ENCODE measurements at regions not wholly inside any gene's neighbourhood (a gene's known extent, or its start where the extent isn't known, plus 50 kb on each side); places are given as distances from the start of the nearest gene placed in this dataset.

- Histone ChIP-seq H3K14ac (ENCODE audit: insufficient read depth, low read length) (no peak overlapping the region), H2BK15ac (ENCODE audit: low read depth, low read length) (no peak overlapping the region), H4K8ac (replicated peaks; ENCODE audit: insufficient read length, low read depth, low read length) (no peak overlapping the region), H4K91ac (ENCODE audit: insufficient read length, low read depth, low read length) (no peak overlapping the region), H3K4ac (ENCODE audit: low read depth, low read length) (no peak overlapping the region), H2AK5ac (ENCODE audit: insufficient read length, low read length) (no peak overlapping the region), H3T11ph (ENCODE audit: low read length) (no peak overlapping the region), H3K9me3 (ENCODE audit: control insufficient read depth, low read depth, low read length) (no peaks in the 10 kb centered on the region), H4K5ac (ENCODE audit: insufficient read length, low read depth, low read length) (no peak overlapping the region), H3K79me1 (ENCODE audit: insufficient read depth, low read depth, low read length, poor library complexity, severe bottlenecking) (no peaks in the 10 kb centered on the region), H2AFZ (ENCODE audit: low read length) (no peak overlapping the region), H3K18ac (ENCODE audit: insufficient read length, low read depth, low read length) (no peak overlapping the region), H3K23ac (ENCODE audit: insufficient read length, low read depth, low read length) (no peak overlapping the region), H3K4me1 (ENCODE audit: insufficient read depth, low read length) (no peaks in the 10 kb centered on the region), H3K9ac (ENCODE audit: extremely low read depth, insufficient read length, low read length) (no peak overlapping the region), H3K27me3 (ENCODE audit: insufficient read depth, low read length) (no peaks in the 10 kb centered on the region), H4K20me1 (ENCODE audit: control insufficient read depth, insufficient read depth, insufficient read length) (no peaks in the 10 kb centered on the region), H3K4me2 (ENCODE audit: insufficient read depth, insufficient read length, low read length) (no peak overlapping the region), H3K27ac (ENCODE audit: insufficient read length, low read depth, low read length) (no peak overlapping the region), H3K79me2 (ENCODE audit: insufficient read depth, low read length) (no peaks in the 10 kb centered on the region), H3K56ac (ENCODE audit: insufficient read length, low read depth, low read length) (no peak overlapping the region), H3K23me2 (ENCODE audit: insufficient read length, low read depth, low read length, poor library complexity, severe bottlenecking) (no peaks in the 10 kb centered on the region), H2BK120ac (ENCODE audit: low read depth, low read length, poor library complexity, severe bottlenecking) (no peak overlapping the region), H2BK12ac (ENCODE audit: insufficient read length, low read depth, low read length) (no peak overlapping the region), H2BK20ac (ENCODE audit: low read depth, low read length, poor library complexity, severe bottlenecking) (no peak overlapping the region), H2BK5ac (ENCODE audit: insufficient read length, low read length) (no peak overlapping the region)
- Mint-ChIP-seq H3K36me3 (ENCODE audit: insufficient read depth in 1 of 3, low read depth in 3 of 3) (no peaks in the 10 kb centered on the region), H3K9me3 (no peaks in the 10 kb centered on the region), H3K4me1 (no peaks in the 10 kb centered on the region), H3K27ac (no peak overlapping the region; a peak in 1 of 7 replicates), H3K4me3 (no peak overlapping the region), H3K27me3 (ENCODE audit: low read depth) (no peaks in the 10 kb centered on the region)
- no peak for DNase-seq
- WGBS (ENCODE audit: extremely low coverage, insufficient read length, low lambda C conversion rate) = no CpG with 5 or more reads among the region's 5 CpGs
- no peak for TF ChIP-seq CTCF (conservative IDR thresholded peaks at IDR 0.05)
These were observed 357.6 kb upstream of the CPEB2 start for GRCh38 chr4:14644580-14645282.

Measured in H9 (cell line).